ENCODE measurements at regions not wholly inside any gene's neighbourhood (a gene's known extent, or its start where the extent isn't known, plus 50 kb on each side); places are given as distances from the start of the nearest gene placed in this dataset.

DNA sequence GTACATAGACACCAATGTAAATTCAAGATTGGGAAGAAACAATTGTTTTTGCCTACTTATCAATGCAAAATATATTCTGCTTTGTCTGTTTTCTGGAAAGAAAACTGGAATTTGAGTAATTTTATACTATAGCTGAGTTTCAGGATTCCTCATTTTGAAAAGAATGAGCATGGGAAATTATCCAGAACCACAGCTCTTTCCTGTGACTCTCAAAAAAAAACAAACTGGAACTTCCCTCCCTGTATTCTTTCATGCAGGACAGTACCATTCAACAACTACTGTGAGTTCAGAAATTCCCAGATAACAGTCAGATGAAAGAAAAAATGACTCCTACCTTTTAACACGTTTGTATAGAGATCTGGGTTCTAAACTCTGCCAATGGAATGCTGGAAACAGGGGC, 372.4 kb downstream of the TGFB2 start:
- Histone ChIP-seq H3K27ac (ENCODE audit: low read depth, low read length) (no peak overlapping the region), H3K27me3 (ENCODE audit: control insufficient read depth, insufficient read depth, low read length) (no peaks in the 10 kb centered on the region), H3K36me3 (ENCODE audit: control insufficient read depth, insufficient read depth, low read length) (no peaks in the 10 kb centered on the region), H3K9me3 (ENCODE audit: control insufficient read depth, insufficient read depth, low read depth, low read length) (no peaks in the 10 kb centered on the region), H3K9ac (ENCODE audit: low read length) (no peak overlapping the region), H3K4me3 (ENCODE audit: low read depth, low read length) (no peak overlapping the region), H3K4me1 (ENCODE audit: control insufficient read depth, insufficient read depth, low read length) (no peaks in the 10 kb centered on the region)

DNA sequence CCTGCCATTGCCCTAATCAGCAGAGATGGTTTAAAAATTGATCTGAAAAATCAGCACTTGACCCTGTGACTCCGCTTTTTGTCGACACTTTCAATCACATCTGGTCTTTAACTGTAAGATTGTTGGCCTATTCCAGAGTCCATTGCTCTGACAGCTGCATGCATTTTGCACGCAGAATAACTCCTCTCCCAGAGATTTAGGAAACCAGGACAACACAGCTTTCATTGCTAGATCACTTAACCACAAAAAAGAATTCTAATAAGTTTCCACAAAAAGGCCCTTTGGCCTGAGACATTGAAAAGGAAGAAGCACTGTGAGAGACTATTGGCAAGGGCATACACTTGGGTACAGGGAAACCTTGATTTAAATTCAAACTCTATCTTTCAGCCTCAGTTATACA, 373.1 kb downstream of the TGFB2 start:
- Histone ChIP-seq H3K4me3 (ENCODE audit: low read depth, low read length) (no peak overlapping the region), H3K9ac (ENCODE audit: low read length) (no peak overlapping the region), H3K4me1 (ENCODE audit: control insufficient read depth, insufficient read depth, low read length) (no peaks in the 10 kb centered on the region), H3K36me3 (ENCODE audit: control insufficient read depth, insufficient read depth, low read length) (no peaks in the 10 kb centered on the region), H3K9me3 (ENCODE audit: control insufficient read depth, insufficient read depth, low read depth, low read length) (no peaks in the 10 kb centered on the region), H3K27me3 (ENCODE audit: control insufficient read depth, insufficient read depth, low read length) (no peaks in the 10 kb centered on the region), H3K27ac (ENCODE audit: low read depth, low read length) (no peak overlapping the region)

DNA sequence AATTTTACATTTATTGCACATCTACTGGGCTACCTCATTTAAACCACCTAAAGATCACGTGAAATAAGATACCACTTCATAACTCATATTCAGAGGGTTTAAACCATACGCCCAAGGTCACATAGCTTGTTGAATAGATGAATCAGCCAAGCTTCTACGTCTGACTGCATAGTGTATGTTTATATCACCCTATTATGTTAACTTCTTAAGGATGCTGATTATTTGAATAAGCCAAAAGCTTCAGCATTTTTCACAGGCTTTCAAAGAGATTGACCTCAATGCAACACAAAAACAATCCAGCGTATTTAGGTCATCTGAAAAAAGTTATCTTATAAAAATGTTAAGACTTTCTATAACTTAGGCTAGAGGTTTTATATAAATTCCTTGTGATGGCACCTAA, 373.8 kb downstream of the TGFB2 start:
- Histone ChIP-seq H3K9ac (ENCODE audit: low read length) (no peak overlapping the region), H3K9me3 (ENCODE audit: control insufficient read depth, insufficient read depth, low read depth, low read length) (no peaks in the 10 kb centered on the region), H3K27ac (ENCODE audit: low read depth, low read length) (no peak overlapping the region), H3K4me1 (ENCODE audit: control insufficient read depth, insufficient read depth, low read length) (no peaks in the 10 kb centered on the region), H3K4me3 (ENCODE audit: low read depth, low read length) (no peak overlapping the region), H3K36me3 (ENCODE audit: control insufficient read depth, insufficient read depth, low read length) (no peaks in the 10 kb centered on the region), H3K27me3 (ENCODE audit: control insufficient read depth, insufficient read depth, low read length) (no peaks in the 10 kb centered on the region)

DNA sequence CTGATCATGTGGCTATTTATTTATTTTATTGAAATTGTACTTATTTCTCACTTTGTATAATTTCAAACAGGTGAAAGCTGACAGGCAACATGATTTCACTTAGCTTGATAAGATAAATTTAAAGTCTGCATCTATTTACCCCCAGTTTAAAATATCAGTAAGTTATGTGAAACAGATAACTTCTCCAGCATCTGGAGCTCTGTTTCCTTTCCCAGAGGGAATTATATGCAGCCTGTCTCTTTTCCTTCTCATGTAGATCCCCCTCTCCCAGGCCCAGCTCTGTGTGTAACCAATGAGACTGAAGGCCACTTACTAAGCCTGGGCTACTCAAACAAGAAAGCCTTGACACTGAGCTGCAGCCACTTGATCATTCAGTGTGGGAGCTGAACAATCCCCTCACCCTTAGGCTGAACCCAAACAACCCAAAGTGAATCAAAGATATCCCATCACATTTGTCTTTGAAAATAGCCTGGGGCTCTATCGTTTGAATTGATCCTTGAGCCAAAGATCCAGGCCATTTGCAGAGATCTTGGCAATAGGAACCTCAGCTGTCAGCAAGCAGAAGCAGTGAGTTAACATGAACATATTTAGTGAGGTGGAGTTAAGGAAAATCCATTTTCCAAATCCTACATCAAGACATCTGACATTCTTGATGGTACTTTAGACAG, 383.9 kb downstream of the TGFB2 start:
- H3K4me1 ChIP-seq (ENCODE audit: control insufficient read depth, insufficient read depth, low read length), result no peaks in the 10 kb centered on the region
- H3K36me3 ChIP-seq (ENCODE audit: control insufficient read depth, insufficient read depth, low read length), result no peaks in the 10 kb centered on the region
- H3K9me3 ChIP-seq (ENCODE audit: control insufficient read depth, insufficient read depth, low read depth, low read length), result no peaks in the 10 kb centered on the region
- H3K27ac ChIP-seq (ENCODE audit: low read depth, low read length), result no peak overlapping the region
- H3K4me3 ChIP-seq (ENCODE audit: low read depth, low read length), result no peak overlapping the region
- no peak overlapping the region for H3K9ac ChIP-seq (ENCODE audit: low read length)
- no peaks in the 10 kb centered on the region for H3K27me3 ChIP-seq (ENCODE audit: control insufficient read depth, insufficient read depth, low read length)

DNA sequence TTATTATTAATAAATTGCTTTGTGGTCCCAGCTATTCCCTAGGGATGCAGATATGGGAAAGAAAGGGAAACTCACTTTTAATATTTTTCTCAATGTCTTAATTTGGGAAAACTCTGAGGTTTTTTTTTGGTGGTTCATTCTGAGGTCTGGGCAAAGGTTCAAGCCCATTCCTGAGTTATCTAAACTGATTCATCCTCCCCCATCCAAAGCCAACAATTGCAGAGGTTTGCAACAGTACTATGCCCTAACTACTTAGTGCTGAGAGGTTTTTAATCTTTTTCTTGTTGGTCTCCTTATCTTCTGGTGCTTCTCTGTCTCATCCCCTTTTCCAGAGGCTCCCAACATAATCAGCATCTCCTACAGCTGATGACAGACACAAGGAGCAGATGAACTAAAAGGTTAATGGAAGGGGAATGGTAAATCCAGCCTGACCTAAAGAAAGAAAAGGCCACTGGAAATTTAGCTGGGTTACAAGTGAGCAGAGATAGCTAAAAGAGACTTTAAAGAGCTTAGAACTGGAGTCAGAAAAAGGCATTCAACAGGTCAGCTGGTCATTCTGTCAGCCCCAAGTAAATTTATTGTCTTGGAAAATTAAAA, 390.4 kb downstream of the TGFB2 start:
- Histone ChIP-seq H3K9ac (ENCODE audit: low read length) (no peak overlapping the region), H3K4me3 (ENCODE audit: low read depth, low read length) (no peak overlapping the region)

DNA sequence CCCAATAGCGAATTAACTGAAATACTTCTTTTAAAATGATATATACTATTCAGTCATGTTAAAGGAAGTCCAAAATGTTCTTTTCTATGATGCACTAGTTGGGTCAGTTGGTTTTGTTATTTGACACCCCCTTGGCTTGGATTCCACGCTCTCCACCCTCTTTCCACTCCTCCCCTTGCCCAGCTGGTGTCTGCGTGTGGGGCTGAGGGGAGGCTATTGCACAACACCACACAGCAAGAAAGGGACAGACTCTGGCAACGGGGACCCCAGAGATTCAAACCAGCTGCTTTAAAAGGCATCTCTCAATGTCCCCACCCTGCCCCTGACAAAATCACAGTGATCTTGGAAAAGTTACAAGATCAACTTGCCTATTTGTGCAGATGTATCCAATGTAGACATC, 394.3 kb downstream of the TGFB2 start:
- no peak overlapping the region for H3K4me3 ChIP-seq (ENCODE audit: low read depth, low read length)
- H3K36me3 ChIP-seq (ENCODE audit: control insufficient read depth, insufficient read depth, low read length), result no peaks in the 10 kb centered on the region
- H3K9me3 ChIP-seq (ENCODE audit: control insufficient read depth, insufficient read depth, low read depth, low read length), result no peaks in the 10 kb centered on the region
- H3K27me3 ChIP-seq (ENCODE audit: control insufficient read depth, insufficient read depth, low read length), result no peaks in the 10 kb centered on the region
- no peaks in the 10 kb centered on the region for H3K4me1 ChIP-seq (ENCODE audit: control insufficient read depth, insufficient read depth, low read length)
- H3K27ac ChIP-seq (ENCODE audit: low read depth, low read length), result no peak overlapping the region
- H3K9ac ChIP-seq (ENCODE audit: low read length), result no peak overlapping the region

More for the DNA sequence above, 390.4 kb downstream of the TGFB2 start:
- H3K9me3 ChIP-seq (ENCODE audit: control insufficient read depth, insufficient read depth, low read depth, low read length), result no peaks in the 10 kb centered on the region
- no peaks in the 10 kb centered on the region for H3K36me3 ChIP-seq (ENCODE audit: control insufficient read depth, insufficient read depth, low read length)
- no peak overlapping the region for H3K27ac ChIP-seq (ENCODE audit: low read depth, low read length)
- H3K27me3 ChIP-seq (ENCODE audit: control insufficient read depth, insufficient read depth, low read length), result no peaks in the 10 kb centered on the region
- H3K4me1 ChIP-seq (ENCODE audit: control insufficient read depth, insufficient read depth, low read length), result no peaks in the 10 kb centered on the region

DNA sequence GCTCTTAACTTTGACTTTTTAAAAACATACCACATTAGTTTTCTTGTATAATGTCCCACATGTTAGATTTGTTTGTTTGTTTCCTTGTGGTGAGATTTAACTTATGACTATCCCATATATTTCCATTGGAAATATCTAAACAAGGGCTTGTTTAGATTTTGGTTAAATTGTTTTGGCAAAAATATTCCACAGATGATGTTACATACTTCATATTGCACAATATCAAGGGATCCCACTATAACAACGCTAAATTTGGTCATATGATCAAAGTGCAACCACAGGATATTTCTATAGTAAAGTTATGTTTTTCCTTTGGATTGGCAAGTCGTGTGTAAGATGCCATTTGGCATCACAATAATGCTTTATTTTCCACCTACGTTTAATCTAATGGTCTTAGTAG, 396.7 kb downstream of the TGFB2 start:
- Histone ChIP-seq H3K27me3 (ENCODE audit: control insufficient read depth, insufficient read depth, low read length) (no peaks in the 10 kb centered on the region), H3K4me1 (ENCODE audit: control insufficient read depth, insufficient read depth, low read length) (no peaks in the 10 kb centered on the region), H3K4me3 (ENCODE audit: low read depth, low read length) (no peak overlapping the region)

DNA sequence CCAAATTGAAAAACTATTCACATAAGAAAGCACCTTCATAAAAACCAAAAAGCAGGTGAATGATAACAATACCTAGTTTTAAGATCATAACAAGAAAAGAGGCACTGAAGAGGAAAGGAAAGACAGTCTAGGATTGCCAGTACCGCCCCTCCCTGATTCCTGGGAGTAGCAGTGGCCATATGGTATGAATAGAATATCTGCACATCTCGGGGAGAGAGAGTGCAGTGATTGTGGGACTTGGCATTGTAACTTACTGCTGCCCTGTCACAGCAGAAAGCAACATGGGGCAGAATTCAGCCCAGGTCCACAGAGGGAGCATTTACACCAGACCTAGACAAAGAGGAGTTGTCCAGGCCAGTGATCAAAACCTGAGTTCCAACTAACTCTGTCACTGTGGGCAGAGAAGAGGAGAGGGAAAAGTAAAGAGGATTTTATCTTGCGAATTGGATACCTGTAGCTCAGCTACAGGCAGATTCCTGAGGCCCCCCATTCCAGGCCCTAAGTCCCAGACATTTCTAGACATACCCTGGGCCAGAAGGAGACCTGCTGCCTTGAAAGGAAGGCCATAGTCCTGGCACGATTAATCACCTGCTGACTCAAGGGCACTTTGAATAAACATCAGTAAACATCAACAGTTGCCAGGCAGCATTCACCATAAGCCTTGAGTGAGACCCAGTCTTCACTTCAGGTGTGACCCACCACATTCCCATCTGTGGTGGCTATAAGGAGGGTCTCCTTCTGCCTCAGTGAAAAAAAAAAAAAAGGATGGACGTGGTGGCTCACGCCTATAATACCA, 397.5 kb downstream of the TGFB2 start:
- no peak overlapping the region for H3K9ac ChIP-seq (ENCODE audit: low read length)
- no peaks in the 10 kb centered on the region for H3K27me3 ChIP-seq (ENCODE audit: control insufficient read depth, insufficient read depth, low read length)
- no peak overlapping the region for H3K4me3 ChIP-seq (ENCODE audit: low read depth, low read length)

More for the DNA sequence above, 396.7 kb downstream of the TGFB2 start:
- Histone ChIP-seq H3K9ac (ENCODE audit: low read length) (no peak overlapping the region), H3K9me3 (ENCODE audit: control insufficient read depth, insufficient read depth, low read depth, low read length) (no peaks in the 10 kb centered on the region), H3K36me3 (ENCODE audit: control insufficient read depth, insufficient read depth, low read length) (no peaks in the 10 kb centered on the region), H3K27ac (ENCODE audit: low read depth, low read length) (no peak overlapping the region)

DNA sequence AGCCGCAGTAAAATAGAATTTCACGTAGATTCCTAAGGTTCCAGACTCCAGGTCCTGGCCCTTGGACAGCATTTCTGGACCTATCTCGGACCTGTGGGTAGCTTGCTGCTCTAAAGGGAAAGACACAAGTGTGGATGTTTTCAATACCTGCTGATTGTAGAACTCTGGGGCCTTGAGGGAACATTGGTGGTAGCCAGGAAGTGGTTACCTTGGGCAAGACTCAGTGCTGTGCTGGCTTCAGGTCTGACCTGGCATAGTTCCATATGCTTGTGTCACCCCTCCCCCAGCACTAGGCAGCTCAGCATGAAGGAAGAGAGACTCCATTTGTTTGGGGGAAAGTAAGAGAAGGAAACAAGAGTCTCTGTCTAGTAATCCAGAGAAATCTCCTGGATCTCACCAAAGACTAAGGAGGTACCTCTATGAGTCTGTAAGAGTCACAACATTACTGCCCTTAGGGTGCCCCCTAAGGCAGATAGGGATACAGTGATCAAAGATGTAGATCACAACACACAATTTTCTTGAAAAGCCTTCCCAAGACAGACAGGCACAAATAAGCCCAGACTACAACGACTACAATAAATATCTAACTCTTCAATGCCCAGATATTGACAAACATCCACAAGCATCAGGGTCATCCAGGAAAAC, 398.8 kb downstream of the TGFB2 start:
- H3K9me3 ChIP-seq (ENCODE audit: control insufficient read depth, insufficient read depth, low read depth, low read length), result peaks cover 4% of the 10 kb centered on the region; the same call in 1 of the 2 replicates
- H3K9ac ChIP-seq (ENCODE audit: low read length), result no peak overlapping the region
- no peaks in the 10 kb centered on the region for H3K36me3 ChIP-seq (ENCODE audit: control insufficient read depth, insufficient read depth, low read length)
- no peak overlapping the region for H3K27ac ChIP-seq (ENCODE audit: low read depth, low read length)
- no peaks in the 10 kb centered on the region for H3K27me3 ChIP-seq (ENCODE audit: control insufficient read depth, insufficient read depth, low read length)
- H3K4me1 ChIP-seq (ENCODE audit: control insufficient read depth, insufficient read depth, low read length), result no peaks in the 10 kb centered on the region
- H3K4me3 ChIP-seq (ENCODE audit: low read depth, low read length), result no peak overlapping the region

More for the DNA sequence above, 397.5 kb downstream of the TGFB2 start:
- Histone ChIP-seq H3K27ac (ENCODE audit: low read depth, low read length) (no peak overlapping the region), H3K4me1 (ENCODE audit: control insufficient read depth, insufficient read depth, low read length) (no peaks in the 10 kb centered on the region), H3K36me3 (ENCODE audit: control insufficient read depth, insufficient read depth, low read length) (no peaks in the 10 kb centered on the region), H3K9me3 (ENCODE audit: control insufficient read depth, insufficient read depth, low read depth, low read length) (no peaks in the 10 kb centered on the region)

DNA sequence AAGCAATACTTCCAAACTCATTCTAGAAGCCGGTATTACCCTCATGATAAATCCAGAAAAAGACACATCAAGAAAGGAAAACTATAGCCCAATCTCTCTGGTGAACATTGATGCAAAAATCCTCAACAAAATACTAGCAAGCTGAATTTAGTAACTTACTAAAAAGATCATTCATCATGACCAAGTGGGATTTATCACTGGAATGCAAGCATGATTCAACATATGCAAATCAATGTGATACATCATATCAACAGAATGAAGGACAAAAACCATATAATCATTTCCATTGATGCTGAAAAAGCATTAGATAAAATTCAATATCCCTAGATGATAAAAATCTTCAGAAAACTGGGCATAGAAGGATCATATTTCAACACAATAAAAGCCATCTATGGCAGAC, 402.9 kb downstream of the TGFB2 start:
- no peak overlapping the region for H3K9ac ChIP-seq (ENCODE audit: low read length)
- H3K4me3 ChIP-seq (ENCODE audit: low read depth, low read length), result no peak overlapping the region
- H3K36me3 ChIP-seq (ENCODE audit: control insufficient read depth, insufficient read depth, low read length), result no peaks in the 10 kb centered on the region
- H3K4me1 ChIP-seq (ENCODE audit: control insufficient read depth, insufficient read depth, low read length), result no peaks in the 10 kb centered on the region; the same call in 1 of the 2 replicates
- H3K27me3 ChIP-seq (ENCODE audit: control insufficient read depth, insufficient read depth, low read length), result no peaks in the 10 kb centered on the region
- H3K27ac ChIP-seq (ENCODE audit: low read depth, low read length), result no peak overlapping the region
- H3K9me3 ChIP-seq (ENCODE audit: control insufficient read depth, insufficient read depth, low read depth, low read length), result peaks cover 5% of the 10 kb centered on the region; the same call in 1 of the 2 replicates
